HFF-Myc (cell line): ENCODE measurements at regions not wholly inside any gene's neighbourhood (a gene's known extent, or its start where the extent isn't known, plus 50 kb on each side); places are given as distances from the start of the nearest gene placed in this dataset.
"Not testable (repeated sequence)": the region's sequence is repeated elsewhere in the genome, so short reads cannot be mapped to it uniquely, and the experiment has no call there.

Experiments
- DNase-seq: peaks from one replicate; pipeline ENCODE4 v3.0.0-alpha.2; 2011; ENCODE audit warnings: low read depth; ENCODE audit errors: extremely low read depth
- H3K4me3 ChIP-seq: replicated peaks from 2 replicates; pipeline ENCODE4 v1.5.1; 2011; ENCODE audit warnings: low read depth, mild to moderate bottlenecking, control low read depth, low read length
- TF ChIP-seq, protein P1 (sequence below): IDR thresholded peaks from 2 replicates; pipeline ENCODE4 v1.5.1; 2012; ENCODE audit warnings: mild to moderate bottlenecking, low read depth, low read length, control low read depth; ENCODE audit errors: missing control alignments

DNA sequence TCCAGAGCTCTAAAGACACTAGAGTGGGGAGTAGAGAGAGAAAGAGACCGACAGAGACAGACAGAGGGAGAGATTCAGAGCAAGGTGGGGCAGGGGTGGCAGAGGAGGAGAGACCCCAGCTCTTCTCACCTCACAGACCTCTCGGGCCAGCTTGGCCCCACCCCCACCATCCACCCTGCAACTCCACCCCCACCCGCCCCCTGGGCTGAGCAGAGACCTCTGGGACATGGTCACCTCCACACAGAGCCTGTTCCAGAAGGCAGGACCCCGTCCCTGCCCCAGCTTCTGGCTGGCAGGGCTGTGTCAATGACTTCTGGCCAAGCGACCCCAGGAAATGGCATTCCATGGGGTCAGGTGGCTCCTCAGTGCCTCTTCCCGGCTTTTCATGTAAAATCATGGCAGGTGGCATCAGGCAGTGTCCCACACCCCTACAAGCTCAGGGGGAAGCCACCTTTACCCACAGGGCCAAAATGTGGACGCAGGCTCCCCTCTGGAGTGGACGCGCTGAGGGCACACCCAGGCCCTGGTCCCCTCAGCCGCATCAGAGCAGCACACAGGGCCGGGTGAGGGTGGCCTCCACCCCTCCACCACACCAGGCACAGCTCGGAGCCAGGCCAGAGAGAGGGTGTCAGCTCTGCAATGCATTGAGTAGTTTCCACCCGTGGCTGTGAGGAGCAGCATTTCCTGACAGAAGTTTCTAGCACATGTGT is 131.2 kb upstream of the LPCAT1 start:
- no peak for DNase-seq
- TF ChIP-seq, protein P1, sequence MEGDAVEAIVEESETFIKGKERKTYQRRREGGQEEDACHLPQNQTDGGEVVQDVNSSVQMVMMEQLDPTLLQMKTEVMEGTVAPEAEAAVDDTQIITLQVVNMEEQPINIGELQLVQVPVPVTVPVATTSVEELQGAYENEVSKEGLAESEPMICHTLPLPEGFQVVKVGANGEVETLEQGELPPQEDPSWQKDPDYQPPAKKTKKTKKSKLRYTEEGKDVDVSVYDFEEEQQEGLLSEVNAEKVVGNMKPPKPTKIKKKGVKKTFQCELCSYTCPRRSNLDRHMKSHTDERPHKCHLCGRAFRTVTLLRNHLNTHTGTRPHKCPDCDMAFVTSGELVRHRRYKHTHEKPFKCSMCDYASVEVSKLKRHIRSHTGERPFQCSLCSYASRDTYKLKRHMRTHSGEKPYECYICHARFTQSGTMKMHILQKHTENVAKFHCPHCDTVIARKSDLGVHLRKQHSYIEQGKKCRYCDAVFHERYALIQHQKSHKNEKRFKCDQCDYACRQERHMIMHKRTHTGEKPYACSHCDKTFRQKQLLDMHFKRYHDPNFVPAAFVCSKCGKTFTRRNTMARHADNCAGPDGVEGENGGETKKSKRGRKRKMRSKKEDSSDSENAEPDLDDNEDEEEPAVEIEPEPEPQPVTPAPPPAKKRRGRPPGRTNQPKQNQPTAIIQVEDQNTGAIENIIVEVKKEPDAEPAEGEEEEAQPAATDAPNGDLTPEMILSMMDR, result no peak
- H3K4me3 ChIP-seq, result no peak overlapping the region

DNA sequence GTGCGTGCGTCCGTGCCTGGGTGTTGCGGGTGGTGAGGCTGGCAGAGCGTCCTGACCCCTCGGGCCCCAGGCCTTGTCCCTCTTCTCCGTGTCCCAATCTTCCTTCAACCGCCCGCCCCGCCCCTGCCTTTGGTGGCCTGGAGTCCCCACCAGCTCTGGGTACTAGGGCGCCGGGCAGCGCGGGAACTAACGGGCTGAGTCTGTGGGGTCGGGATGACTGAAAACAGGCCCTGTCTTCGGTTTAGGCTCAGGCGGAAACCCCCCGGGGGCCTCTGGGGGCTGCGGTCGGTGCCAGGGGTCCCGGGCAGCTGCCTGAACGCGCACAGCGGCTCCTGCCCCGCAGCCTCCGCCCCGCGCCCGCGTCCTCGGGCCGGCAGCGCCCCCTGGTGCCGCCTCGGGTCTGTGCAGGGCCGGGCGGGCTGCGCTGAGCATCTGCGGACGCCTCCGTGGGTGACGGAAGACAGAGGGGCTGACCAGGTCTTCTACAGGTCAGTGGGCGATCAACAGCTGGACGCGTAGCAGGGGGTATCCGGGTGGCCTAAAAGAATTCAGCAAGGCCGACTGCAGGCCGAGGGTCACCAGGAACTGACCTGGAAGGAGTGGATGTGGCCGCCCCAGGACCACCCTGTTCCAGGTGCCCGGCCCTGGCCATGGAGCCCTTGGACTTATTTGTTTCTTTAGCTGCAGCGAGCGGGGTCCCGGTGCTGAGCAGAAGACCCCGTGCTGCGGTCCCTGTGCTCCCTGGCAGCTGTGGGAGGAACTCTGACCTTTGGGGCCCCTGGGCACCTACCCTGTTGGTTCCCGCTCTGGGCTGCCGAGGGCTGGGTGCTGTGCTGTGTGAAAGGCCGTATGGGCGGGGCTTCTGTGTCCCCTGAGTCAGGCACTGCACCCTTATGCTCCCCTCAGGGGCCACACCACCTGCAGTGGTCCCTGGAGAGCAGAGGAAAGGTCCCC is 130.2 kb upstream of the LPCAT1 start:
- not testable (repeated sequence) for DNase-seq, H3K4me3 ChIP-seq
- TF ChIP-seq, protein P1, result peak; percentile 13

DNA sequence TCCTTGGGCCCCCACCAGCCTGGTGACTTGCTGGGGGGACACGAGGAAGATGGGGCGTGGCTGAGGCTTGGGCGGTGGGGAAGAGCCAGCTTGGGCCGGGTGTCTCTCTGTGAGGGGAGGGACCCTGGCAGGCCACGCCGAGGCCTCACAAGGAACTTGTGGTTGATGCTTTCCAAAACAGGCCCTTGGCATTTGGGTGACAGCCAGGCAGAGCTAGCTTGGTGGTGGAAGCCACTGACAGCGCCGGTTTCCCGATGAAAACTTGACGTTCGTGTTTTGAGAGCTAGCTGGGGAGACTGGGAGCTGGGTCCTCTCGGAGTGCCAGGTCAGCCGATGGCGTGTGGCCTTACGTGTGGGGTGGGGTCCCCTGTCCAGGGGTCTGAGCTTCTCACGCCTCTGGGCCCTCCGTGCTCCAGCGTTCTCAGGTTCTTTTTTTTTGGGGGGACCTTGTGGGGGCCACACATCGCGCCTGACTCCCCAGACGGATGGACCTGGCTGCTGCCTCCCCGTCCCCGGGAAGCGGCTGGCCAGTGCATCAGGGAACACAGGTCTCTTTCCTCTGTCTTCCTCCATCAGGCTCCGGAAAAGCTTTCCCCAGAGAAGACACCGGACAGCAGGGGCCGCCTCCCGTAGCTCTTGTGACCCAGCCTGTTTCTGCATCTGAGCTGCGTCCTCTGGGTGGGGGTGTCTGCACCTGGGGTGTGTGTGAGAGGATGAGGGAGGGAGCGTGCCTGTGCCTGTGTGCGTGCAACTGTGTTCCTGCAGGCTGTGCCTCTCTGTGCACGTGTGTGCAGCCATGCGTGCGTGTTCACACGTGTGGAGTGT is 129.3 kb upstream of the LPCAT1 start:
- TF ChIP-seq, protein P1, result no peak
- no peak overlapping the region for H3K4me3 ChIP-seq
- DNase-seq, result no peak

DNA sequence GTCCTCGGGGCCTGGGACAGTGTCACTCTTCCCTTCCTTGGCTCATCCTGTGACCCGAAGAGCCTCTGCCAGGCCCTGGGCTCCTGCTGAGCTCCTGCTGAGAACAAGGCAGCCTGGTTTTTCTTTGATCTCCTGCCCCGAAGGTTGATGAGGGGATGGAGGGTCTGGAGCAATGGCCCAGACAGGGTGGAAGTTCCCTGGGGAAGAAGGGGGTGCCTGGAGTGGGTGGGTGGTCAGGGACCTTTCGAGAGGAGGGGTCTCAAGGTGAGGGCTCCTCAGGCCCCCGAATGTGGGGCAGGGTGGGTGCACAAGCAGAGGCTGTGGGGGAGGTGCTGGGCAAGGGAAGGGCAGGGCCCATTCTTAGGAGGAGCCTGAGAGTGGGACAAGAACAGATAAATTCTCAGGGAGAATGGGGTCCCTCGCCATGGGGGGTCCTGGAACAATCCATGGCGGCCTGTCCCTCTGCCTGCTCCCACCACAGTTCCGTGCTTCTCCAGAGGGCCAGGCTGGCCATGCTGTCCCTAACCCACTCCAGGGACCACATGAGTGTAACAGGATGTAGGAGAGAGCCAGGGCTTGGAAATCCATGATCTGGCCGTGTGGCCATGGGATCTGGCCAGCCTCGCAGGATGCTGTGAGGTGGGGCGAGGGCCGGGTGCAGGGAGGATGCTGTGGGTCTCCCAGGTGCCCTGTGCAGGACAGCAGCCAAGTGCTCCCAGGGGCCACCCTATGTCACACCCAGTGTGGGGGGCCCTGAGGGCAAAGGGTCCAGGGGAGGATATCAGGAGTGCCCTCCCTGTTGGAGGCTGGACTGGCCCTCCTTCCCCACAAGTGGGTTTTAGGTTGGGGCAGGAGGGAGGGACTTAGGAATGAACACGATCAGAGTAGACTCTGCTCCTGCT is 128.5 kb upstream of the LPCAT1 start:
- no peak for DNase-seq
- no peak overlapping the region for H3K4me3 ChIP-seq

DNA sequence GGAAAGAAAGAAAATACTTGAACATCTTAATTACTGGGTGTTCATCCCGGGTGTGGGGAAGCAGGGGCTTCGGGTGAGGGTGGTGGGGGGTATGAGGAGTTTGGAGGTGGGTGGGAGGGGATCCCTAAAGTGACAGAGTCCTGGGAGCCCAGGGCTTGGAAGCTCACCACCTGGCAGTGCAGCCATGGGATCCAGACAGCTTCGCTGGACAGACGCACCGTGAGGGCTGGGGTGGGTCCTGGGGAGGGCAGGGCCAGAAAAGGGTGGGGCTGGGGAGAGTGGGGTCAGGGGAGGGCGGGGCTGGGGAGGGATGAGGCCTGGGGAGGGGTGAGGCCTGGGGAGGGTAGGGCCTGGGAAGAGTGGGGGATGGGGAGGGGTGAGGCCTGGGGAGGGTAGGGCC is 127.5 kb upstream of the LPCAT1 start:
- TF ChIP-seq, protein P1, result no peak
- no peak for DNase-seq
- H3K4me3 ChIP-seq, result no peak overlapping the region

More for the DNA sequence above, 128.5 kb upstream of the LPCAT1 start:
- TF ChIP-seq, protein P1, result no peak
